IMR-90 (cell line): ENCODE measurements at regions not wholly inside any gene's neighbourhood (a gene's known extent, or its start where the extent isn't known, plus 50 kb on each side); places are given as distances from the start of the nearest gene placed in this dataset.

Experiments used
- CEBPB ChIP-seq: IDR thresholded peaks from 2 replicates; pipeline ENCODE4 v1.6.1; 2012; ENCODE audit warnings: low read depth, low read length, improper control_type of control experiment
- FOS ChIP-seq: fragments of 150-350 bp; IDR thresholded peaks from 2 replicates; pipeline ENCODE4 v1.6.1; 2016; ENCODE audit warnings: low read depth, low read length
- POLR2A ChIP-seq: IDR thresholded peaks from 2 replicates; pipeline ENCODE4 v1.6.1; 2012; ENCODE audit warnings: mild to moderate bottlenecking, low read depth, low read length
- RAD21 ChIP-seq: IDR thresholded peaks from 2 replicates; pipeline ENCODE4 v1.6.1; 2012; ENCODE audit warnings: low read length, improper control_type of control experiment
- RFX5 ChIP-seq: IDR thresholded peaks from 2 replicates; pipeline ENCODE4 v1.8.0; 2012; ENCODE audit warnings: low read depth, mild to moderate bottlenecking, low read length, moderate library complexity
- SMC3 ChIP-seq: fragments of 150-350 bp; IDR thresholded peaks from 2 replicates; pipeline ENCODE4 v1.6.1; 2016; ENCODE audit warnings: low read depth, mild to moderate bottlenecking, antibody characterized with exemption, low read length, moderate library complexity
- TF ChIP-seq, protein P1 (sequence below): conservative IDR thresholded peaks from 2 replicates; pipeline ENCODE4 v1.5.1; 2012; ENCODE audit warnings: mild to moderate bottlenecking, low read depth, low read length, improper control_type of control experiment

- TF ChIP-seq, protein P1, sequence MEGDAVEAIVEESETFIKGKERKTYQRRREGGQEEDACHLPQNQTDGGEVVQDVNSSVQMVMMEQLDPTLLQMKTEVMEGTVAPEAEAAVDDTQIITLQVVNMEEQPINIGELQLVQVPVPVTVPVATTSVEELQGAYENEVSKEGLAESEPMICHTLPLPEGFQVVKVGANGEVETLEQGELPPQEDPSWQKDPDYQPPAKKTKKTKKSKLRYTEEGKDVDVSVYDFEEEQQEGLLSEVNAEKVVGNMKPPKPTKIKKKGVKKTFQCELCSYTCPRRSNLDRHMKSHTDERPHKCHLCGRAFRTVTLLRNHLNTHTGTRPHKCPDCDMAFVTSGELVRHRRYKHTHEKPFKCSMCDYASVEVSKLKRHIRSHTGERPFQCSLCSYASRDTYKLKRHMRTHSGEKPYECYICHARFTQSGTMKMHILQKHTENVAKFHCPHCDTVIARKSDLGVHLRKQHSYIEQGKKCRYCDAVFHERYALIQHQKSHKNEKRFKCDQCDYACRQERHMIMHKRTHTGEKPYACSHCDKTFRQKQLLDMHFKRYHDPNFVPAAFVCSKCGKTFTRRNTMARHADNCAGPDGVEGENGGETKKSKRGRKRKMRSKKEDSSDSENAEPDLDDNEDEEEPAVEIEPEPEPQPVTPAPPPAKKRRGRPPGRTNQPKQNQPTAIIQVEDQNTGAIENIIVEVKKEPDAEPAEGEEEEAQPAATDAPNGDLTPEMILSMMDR = no peak
- TF ChIP-seq CEBPB (no peak), FOS (no peak), SMC3 (no peak), RFX5 (no peak), RAD21 (no peak), POLR2A (no peak)
Observed at GRCh38 chr18:68462766-68463165, 252.1 kb downstream of the TMX3 start.
